Pancreas (tissue), 10 donors: ENCODE measurements at regions not wholly inside any gene's neighbourhood (a gene's known extent, or its start where the extent isn't known, plus 50 kb on each side); places are given as distances from the start of the nearest gene placed in this dataset.

Source experiments
- ATAC-seq, 4 donors: fragments of 200-7000 bp; cut with Tn5 transposase; one replicate each; pipeline versions ENCODE4 v1.8.0 to v1.9.1; 2020; ENCODE audit warnings: mild to moderate bottlenecking in 4 of 4, moderate library complexity in 4 of 4
- DNase-seq, 6 donors: peaks; one replicate each; pipeline ENCODE4 v3.0.0-alpha.2; 2020
- FAIRE-seq: peaks from 2 replicates; lab custom pipeline; 2012; peaks lifted over from hg19 to GRCh38; lab: Jason Lieb, UNC
- H3K27ac ChIP-seq, 4 donors: fragments of 200-600 bp; sonication (generic); 1 replicate in 3 of 4; 2 replicates in 1 of 4; pipeline versions ENCODE4 v1.5.0 to v1.8.0; 2020
- H3K27me3 ChIP-seq, 4 donors: fragments of 200-600 bp; one replicate each; pipeline ENCODE4 v1.8.0; 2021
- H3K36me3 ChIP-seq, 3 donors: fragments of 200-600 bp; sonication (generic) in 1 of 3; one replicate each; pipeline versions ENCODE4 v1.5.0 to v1.8.0; 2020 to 2021
- H3K4me1 ChIP-seq, 3 donors: fragments of 200-600 bp; one replicate each; pipeline ENCODE4 v1.8.0; 2021
- H3K4me3 ChIP-seq, 4 donors: fragments of 200-600 bp; sonication (generic) in 2 of 4; one replicate each; pipeline versions ENCODE4 v1.5.0 to v1.8.0; 2020 to 2021
- H3K9me3 ChIP-seq, 4 donors: fragments of 200-600 bp; one replicate each; pipeline ENCODE4 v1.8.0; 2021
- WGBS, 2 donors: extraction: QIAGEN DNeasy Blood & Tissue Kit; methylation state at CpG; one replicate each; pipeline ENCODE4 v1.1.7; 2013; 5-methylcytosine and 5-hydroxymethylcytosine counted together
- intact Hi-C, 3 donors: fragments of 100-400 bp; cut with DNase I; formaldehyde crosslinking; loops; one replicate each; pipeline versions ENCODE4 v1.11.1 to v1.14.2; 2022
- TF ChIP-seq, protein P1 (sequence below), 4 donors: fragments of 200-600 bp; sonication (generic) in 3 of 4; IDR thresholded peaks; one replicate each; pipeline versions ENCODE4 v1.5.0 to v1.8.0; 2021; ENCODE audit warnings: antibody characterized with exemption in 4 of 4
- donor health status: healthy with polysubstance abuse.
- donor health status: DM: no; HTN: no; CAD: no; lungs with moderate emphysema.
- donor health status: DM: no; HTN: no; CAD: no.
- donor health status: control.
- donor health status: control.
- donor health status: Bipolar disorder and iron deficiency.
- donor health status: DM: yes; HTN: yes; CAD: no.
- donor health status: DM: no; HTN: no; CAD: no.
- donor health status: DM: no; HTN: no; CAD: no.
- donor health status: DM: yes; HTN: yes; CAD: no.

- Histone ChIP-seq H3K27ac (no peak overlapping the region), H3K4me3 (no peak overlapping the region), H3K36me3 (no peaks in the 10 kb centered on the region), H3K9me3 (no peaks in the 10 kb centered on the region), H3K4me1 (no peaks in the 10 kb centered on the region), H3K27me3 (no peaks in the 10 kb centered on the region)
- no peak for FAIRE-seq
- no peak for ATAC-seq
- TF ChIP-seq, protein P1, sequence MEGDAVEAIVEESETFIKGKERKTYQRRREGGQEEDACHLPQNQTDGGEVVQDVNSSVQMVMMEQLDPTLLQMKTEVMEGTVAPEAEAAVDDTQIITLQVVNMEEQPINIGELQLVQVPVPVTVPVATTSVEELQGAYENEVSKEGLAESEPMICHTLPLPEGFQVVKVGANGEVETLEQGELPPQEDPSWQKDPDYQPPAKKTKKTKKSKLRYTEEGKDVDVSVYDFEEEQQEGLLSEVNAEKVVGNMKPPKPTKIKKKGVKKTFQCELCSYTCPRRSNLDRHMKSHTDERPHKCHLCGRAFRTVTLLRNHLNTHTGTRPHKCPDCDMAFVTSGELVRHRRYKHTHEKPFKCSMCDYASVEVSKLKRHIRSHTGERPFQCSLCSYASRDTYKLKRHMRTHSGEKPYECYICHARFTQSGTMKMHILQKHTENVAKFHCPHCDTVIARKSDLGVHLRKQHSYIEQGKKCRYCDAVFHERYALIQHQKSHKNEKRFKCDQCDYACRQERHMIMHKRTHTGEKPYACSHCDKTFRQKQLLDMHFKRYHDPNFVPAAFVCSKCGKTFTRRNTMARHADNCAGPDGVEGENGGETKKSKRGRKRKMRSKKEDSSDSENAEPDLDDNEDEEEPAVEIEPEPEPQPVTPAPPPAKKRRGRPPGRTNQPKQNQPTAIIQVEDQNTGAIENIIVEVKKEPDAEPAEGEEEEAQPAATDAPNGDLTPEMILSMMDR (IDR thresholded peaks at IDR 0.05), result no peak
- 58 to 63% methylated on average over 18 of the region's 18 CpGs for WGBS, 2 donors
- no peak for DNase-seq
- intact Hi-C loops, result no loop called here
Measured at GRCh38 chr1:5704561-5705514, 287.4 kb downstream of the NPHP4 start.

DNA sequence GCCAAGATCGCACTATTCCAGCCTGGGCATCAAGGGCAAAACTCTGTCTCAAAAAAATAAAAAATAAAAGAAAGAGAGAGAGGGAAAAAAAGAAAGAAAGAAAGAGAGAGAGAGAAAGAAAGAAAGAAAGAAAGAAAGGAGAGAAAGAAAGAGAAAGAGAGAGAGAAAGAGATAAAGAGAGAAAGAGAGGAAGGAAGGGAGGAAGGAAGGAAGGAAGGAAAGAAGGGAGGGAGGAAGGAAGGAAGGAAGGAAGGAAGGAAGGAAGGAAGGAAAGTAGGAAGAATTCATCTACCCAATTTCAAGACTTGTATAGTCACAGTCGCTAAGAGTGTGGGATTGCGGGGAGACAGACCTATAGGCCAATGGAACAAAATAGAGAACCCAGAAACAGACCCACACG is 290.6 kb downstream of the NPHP4 start:
- H3K27ac ChIP-seq, result no peak overlapping the region
- H3K27me3 ChIP-seq, result no peaks in the 10 kb centered on the region
- DNase-seq, result no peak
- H3K36me3 ChIP-seq, result no peaks in the 10 kb centered on the region
- 76 to 78% methylated on average over 4 of the region's 4 CpGs for WGBS, 2 donors
- H3K9me3 ChIP-seq, result no peaks in the 10 kb centered on the region
- ATAC-seq, result no peak
- TF ChIP-seq, protein P1 (IDR thresholded peaks at IDR 0.05), result no peak
- FAIRE-seq, result no peak
- intact Hi-C loops, result no loop called here
- H3K4me3 ChIP-seq, result no peak overlapping the region
- no peaks in the 10 kb centered on the region for H3K4me1 ChIP-seq

DNA sequence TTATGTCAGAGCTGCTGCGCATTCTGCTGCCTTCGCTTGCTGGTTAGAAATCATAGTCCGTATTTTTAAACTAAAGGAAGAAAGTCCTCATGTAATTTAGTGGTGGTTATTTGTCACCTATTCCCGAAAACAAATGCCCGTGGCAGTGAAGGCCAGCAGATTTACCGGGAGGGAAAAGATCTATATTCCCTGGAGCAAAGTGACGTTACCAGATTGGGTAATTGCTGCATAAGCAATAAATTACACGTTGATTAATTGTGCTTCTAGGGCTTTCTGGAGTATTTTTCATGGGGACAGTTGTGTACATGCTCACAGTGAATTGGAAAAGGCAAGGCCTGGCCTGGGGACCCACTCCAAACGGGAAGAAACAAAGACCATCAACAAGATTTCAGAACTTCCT is 298.7 kb downstream of the NPHP4 start:
- H3K9me3 ChIP-seq, result no peaks in the 10 kb centered on the region
- no peaks in the 10 kb centered on the region for H3K4me1 ChIP-seq
- no peaks in the 10 kb centered on the region for H3K27me3 ChIP-seq
- ATAC-seq (no peak), DNase-seq (no peak), FAIRE-seq (no peak)
- intact Hi-C loops, result no loop called here
- TF ChIP-seq, protein P1 (IDR thresholded peaks at IDR 0.05), result no peak
- no peak overlapping the region for H3K27ac ChIP-seq
- WGBS, 2 donors, result 62 to 69% methylated on average over 9 of the region's 9 CpGs
- H3K36me3 ChIP-seq, result no peaks in the 10 kb centered on the region
- no peak overlapping the region for H3K4me3 ChIP-seq

DNA sequence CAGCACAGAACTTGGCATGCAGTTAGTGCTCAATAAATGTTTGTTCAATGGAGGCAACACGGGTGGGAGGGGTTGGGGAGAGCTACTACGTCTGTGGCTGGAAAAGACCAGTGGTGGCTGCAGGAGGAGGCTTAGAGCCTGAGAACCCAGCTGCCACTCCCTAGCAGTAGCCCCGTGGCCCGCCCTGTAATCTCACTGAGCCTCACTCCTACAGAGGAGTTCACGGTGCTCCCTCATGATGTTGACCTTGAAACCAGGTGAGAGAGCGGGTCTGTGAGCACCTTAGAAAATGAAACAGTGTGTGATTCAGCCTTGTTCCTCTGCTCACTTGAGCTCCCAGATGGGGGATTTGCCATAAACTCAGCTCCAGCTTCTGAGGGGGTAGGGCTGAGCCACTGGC is 299.6 kb downstream of the NPHP4 start:
- no peak for DNase-seq
- no peak for ATAC-seq

More for the DNA sequence above, 299.6 kb downstream of the NPHP4 start:
- no peak for FAIRE-seq
- H3K36me3 ChIP-seq, result no peaks in the 10 kb centered on the region
- no peaks in the 10 kb centered on the region for H3K9me3 ChIP-seq
- H3K27me3 ChIP-seq, result no peaks in the 10 kb centered on the region
- no peak overlapping the region for H3K4me3 ChIP-seq
- TF ChIP-seq, protein P1 (IDR thresholded peaks at IDR 0.05), result no peak
- H3K4me1 ChIP-seq, result no peaks in the 10 kb centered on the region
- H3K27ac ChIP-seq, result no peak overlapping the region
- intact Hi-C loops, result no loop called here
- 25 to 37% methylated on average over 6 of the region's 6 CpGs for WGBS, 2 donors
